GM12872 (cell line): ENCODE measurements at regions not wholly inside any gene's neighbourhood (a gene's known extent, or its start where the extent isn't known, plus 50 kb on each side); places are given as distances from the start of the nearest gene placed in this dataset.

Experiments used
- TF ChIP-seq, protein P1 (sequence below): IDR thresholded peaks from 3 replicates; pipeline ENCODE4 v1.5.1; 2011; ENCODE audit warnings: low read depth, mild to moderate bottlenecking, low read length, moderate library complexity; ENCODE audit not compliant: insufficient read depth

GRCh38 chr16:25614716-25615265 is 77.0 kb upstream of the HS3ST4 start:
- TF ChIP-seq, protein P1, sequence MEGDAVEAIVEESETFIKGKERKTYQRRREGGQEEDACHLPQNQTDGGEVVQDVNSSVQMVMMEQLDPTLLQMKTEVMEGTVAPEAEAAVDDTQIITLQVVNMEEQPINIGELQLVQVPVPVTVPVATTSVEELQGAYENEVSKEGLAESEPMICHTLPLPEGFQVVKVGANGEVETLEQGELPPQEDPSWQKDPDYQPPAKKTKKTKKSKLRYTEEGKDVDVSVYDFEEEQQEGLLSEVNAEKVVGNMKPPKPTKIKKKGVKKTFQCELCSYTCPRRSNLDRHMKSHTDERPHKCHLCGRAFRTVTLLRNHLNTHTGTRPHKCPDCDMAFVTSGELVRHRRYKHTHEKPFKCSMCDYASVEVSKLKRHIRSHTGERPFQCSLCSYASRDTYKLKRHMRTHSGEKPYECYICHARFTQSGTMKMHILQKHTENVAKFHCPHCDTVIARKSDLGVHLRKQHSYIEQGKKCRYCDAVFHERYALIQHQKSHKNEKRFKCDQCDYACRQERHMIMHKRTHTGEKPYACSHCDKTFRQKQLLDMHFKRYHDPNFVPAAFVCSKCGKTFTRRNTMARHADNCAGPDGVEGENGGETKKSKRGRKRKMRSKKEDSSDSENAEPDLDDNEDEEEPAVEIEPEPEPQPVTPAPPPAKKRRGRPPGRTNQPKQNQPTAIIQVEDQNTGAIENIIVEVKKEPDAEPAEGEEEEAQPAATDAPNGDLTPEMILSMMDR = no peak

DNA sequence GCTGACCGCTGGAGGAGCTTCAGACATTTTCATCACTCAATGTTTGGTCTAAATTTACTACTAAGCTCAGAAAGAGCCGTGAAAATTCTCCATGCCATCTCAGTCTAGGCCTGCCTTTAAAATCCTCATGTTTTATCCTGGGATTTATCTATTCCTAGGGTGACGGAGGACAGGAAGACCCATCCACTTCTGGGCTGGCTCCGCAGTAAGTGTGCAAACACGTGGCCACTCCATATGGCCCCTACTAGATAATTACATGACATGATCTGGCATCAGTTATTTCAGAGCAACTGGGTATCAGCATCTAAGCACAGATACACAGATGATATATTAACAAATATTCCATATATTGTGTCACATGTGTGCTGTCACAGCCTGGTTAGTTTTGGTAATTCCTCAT is 77.8 kb upstream of the HS3ST4 start:
- TF ChIP-seq, protein P1 = no peak

DNA sequence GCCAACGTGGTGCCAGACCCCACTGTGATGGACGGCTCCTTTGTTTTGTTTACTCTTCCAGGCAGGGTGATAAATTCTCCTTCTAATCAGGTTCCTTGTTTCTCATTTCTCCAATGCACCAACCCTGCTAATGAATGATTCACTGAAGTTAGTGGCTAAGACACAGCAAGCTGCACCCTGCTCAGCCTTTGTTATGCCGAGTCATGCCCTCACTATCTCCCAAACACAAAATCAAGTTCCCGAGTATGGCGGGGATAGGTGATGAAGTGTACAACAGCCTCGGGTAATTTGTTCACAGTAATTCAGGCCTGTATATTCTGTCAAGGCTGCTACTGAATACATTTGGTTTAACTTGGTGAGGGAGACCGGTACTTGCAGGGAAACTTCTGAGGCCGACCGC is 83.8 kb upstream of the HS3ST4 start:
- TF ChIP-seq, protein P1 = no peak

DNA sequence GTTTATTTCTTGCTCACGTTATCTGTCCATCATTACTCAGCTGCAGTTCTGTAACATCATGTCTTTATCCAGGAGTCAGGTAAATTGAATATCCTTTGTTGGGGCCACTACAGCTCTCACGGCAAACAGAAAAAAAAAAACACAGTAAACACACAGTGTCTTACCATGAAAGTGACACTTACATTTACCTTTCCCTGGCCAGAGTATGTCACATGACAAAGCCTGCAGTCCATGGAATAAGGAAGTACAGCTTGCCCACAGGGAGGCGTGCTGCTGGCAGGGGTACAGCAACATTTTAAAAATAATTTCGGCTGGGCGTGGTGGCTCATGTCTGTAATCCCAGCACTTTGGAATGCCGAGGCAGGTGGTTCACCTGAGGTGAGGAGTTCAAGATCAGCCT is 85.7 kb upstream of the HS3ST4 start:
- TF ChIP-seq, protein P1 = no peak

GRCh38 chr16:25605381-25605780 is 86.4 kb upstream of the HS3ST4 start:
- TF ChIP-seq, protein P1 = no peak

DNA sequence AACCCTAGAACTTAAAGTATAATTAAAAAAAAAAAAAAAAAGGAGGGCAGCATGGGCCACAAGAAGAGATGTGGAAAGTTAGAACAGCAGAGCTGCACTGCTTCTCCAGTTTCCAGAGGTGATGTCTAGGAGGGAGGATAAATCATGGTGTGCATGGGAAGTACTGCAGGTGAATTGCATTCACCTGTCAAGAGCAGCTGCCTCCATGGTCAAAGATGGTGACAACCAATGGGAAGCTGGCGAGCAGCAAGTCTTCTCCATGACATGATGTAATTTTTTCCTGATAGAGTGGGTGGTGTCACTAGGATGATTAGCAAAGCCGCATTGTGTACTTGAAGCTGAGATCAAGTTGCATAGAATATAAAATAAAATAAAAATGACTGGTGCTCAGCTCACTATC is 95.6 kb upstream of the HS3ST4 start:
- TF ChIP-seq, protein P1 = no peak

DNA sequence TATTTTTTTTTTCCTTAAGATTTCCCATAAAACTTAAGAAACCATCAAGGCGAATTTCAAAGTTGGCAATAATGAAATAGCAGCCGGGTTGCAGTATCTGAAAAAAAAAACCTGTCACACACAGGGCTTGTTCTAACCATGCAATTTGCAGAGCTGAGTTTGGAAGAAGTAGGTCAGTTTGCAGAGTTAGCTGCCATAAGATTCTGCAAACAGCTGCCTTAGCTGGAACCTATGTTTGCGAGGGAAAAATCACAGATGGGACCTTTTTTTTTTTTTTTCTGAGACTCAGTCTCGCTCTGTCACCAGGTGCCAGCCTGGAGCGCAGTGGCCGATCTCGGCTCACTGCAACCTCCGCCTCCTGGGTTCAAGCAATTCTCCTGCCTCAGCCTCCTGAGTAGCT is 98.5 kb upstream of the HS3ST4 start:
- TF ChIP-seq, protein P1 = no peak
